ENCODE measurements at regions not wholly inside any gene's neighbourhood (a gene's known extent, or its start where the extent isn't known, plus 50 kb on each side); places are given as distances from the start of the nearest gene placed in this dataset.

DNA sequence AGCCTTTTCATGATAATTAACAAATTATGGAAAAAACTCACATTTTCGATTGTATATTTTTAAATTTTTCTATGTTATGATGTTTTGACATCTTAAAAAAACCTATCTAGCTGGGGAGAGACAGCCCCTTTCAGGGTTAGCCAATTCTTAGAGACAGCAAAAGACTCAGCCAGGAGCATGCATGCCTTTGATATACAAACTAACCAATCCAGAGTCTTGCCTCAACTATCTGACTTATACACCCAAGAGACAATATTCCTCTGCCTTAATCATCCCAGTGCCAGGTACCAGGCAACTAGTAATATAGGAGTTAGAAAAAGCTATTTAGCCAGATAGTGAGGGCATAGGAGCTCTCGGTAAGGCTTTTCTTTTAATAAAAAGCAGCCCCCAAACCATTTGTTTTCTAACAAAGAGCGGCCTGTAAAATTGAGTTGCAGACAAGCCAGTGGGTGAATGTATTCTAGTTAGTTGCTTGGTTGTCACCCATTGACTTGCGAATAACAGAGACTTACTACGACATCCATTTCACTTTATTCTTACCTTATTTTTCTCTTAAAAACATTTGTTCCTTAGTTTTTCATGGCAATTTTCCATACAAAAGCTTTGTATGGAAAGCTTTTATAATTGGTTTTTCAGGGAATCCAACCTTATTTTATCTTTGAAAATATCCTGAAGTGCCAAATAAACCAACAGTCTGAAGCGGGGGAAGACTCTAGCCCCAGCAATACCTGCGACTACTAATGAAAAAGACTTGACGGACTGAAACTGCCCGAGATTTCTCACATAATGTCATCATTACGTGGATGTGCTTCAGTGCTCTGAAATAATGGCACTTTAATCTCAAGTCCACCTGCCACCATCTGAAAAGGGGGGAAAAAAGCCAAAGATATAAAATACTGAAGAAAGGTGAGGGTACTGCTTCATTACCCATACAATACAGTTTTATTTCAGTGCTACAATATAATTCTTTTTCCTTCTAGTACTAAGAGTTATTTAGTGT is 64.6 kb upstream of the ATP2C1 start:
- TF ChIP-seq TAF1 (IDR thresholded peaks at IDR 0.05; ENCODE audit: borderline replicate concordance, low read depth, low read length): no peak
- no peak for TF ChIP-seq POLR2A (IDR thresholded peaks at IDR 0.05; ENCODE audit: low read depth, low read length)

All from GM12892 (cell line).